GM19351 (cell line): ENCODE measurements at regions not wholly inside any gene's neighbourhood (a gene's known extent, or its start where the extent isn't known, plus 50 kb on each side); places are given as distances from the start of the nearest gene placed in this dataset.
"Not testable (repeated sequence)": the region's sequence is repeated elsewhere in the genome, so short reads cannot be mapped to it uniquely, and the experiment has no call there.

Source experiments
- ATAC-seq: cut with Tn5 transposase; IDR thresholded peaks from one replicate; pipeline ENCODE4 v1.9.1; 2021; ENCODE audit warnings: mild to moderate bottlenecking, moderate library complexity; ENCODE audit not compliant: unreplicated experiment

DNA sequence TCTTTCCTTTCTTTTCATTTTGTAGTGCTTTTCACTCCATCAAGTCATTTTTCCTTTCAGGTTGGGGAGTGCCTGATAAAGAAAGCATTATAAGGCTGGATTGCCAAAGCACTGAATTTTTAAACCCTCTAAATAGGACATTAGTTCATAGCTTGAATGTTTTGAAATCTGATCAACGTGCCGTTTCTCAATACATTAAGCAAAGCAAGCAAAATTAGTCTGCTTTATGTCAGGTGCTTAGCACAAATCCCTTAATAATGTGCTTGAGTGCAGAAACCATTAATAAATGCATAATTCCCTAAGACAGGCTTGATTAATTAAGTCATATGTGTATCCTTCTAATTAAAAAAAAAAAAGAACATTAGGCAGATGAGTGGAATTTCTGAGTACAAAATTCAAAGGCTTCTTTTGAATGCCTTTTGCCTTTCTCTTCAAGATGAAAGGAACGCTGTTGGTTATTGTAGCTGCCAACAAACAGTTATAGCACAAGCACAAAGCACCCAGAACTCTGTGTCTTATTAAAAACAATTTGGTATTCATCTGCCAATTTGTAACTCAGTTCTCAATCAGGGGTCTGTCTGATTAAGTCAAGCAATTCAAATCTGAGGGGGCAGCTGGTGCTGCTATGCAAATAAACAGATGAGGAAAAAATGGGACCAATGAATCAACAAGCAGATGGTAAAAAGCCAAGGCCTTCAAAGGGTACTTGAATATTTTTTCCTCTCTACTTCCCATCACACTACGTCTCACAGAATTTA lies 233.7 kb downstream of the TLE1 start:
- no peak for ATAC-seq

- ATAC-seq: no peak
Measured at GRCh38 chr9:81445331-81445921, 243.9 kb downstream of the TLE1 start.

DNA sequence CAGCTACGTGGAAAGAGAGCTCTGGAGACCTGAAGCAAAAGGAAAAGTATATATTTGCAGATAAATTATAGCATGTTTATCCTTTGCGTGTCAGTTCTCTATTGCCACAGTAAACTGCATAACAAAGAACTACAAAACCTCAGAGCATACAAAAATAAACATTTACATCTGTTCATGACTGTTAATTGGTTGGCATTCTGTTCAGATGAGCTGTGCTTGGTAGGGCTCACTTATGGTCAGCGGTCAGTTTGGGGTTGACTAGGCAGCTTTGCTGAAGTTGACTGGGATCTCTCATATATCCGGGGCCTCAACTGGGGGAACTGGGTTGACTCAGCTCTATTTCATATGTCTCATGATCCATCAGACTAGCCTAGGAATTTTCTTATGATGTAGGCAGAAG lies 257.7 kb downstream of the TLE1 start:
- no peak for ATAC-seq

- no peak for ATAC-seq
Measured at GRCh38 chr9:81430727-81431126, 258.6 kb downstream of the TLE1 start.

GRCh38 chr9:81427870-81428269 lies 261.5 kb downstream of the TLE1 start:
- no peak for ATAC-seq

GRCh38 chr9:81424431-81424830 lies 264.9 kb downstream of the TLE1 start:
- no peak for ATAC-seq

DNA sequence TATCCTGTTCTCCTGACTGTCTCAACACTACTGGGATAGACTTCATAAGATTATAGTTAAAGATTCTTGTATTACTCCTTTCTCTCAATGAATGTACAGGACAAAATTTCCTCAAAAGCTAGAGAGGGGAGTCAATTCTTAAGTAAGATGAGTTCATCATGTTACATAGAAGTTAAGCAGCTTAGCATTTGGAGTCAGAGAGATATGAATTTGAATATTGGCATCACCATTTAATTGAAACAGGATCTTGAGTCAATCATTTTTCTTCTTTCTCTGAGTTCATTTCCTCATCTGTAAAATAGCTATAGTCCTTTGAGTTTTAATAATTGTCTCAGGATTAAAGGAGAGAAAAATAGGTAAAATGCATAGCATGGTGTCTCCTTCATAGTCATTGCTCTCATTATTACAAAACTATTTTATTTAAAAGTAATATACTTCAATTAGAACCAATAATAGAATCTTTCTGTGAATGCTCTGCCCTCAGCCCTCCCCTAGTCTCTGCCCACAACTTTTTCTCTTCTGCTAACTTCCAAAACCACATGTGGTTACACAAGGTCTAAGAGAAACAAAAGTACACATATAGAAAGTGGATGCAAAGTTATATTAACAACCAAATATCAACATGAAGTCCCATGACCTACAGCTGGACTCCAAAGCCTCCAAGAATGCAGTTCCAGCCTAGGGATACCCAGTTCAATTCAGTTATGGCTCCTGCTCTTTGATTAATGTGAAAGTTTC lies 265.6 kb downstream of the TLE1 start:
- no peak for ATAC-seq

DNA sequence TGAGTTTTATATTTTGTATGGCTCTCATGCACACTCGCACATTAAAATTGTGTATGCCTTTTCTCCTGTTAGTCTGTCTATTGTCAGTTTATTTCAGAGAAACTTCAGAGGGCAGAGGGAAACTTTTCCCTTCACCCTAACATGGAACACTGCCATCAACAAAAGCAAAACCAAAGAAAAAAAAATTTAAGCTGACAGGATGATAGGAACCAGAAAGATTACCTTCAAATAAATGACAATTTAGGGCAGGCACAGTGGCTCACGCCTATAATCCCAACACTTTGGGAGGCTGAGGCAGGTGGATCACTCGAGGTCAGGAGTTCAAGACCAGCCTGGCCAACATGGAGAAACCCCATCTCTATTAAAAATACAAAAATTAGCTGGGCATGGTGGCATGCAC lies 268.3 kb downstream of the TLE1 start:
- not testable (repeated sequence) for ATAC-seq

GRCh38 chr9:81420024-81420423 lies 269.3 kb downstream of the TLE1 start:
- no peak for ATAC-seq

GRCh38 chr9:81417941-81418340 lies 271.4 kb downstream of the TLE1 start:
- no peak for ATAC-seq

GRCh38 chr9:81417299-81417675 lies 272.1 kb downstream of the TLE1 start:
- ATAC-seq: no peak

DNA sequence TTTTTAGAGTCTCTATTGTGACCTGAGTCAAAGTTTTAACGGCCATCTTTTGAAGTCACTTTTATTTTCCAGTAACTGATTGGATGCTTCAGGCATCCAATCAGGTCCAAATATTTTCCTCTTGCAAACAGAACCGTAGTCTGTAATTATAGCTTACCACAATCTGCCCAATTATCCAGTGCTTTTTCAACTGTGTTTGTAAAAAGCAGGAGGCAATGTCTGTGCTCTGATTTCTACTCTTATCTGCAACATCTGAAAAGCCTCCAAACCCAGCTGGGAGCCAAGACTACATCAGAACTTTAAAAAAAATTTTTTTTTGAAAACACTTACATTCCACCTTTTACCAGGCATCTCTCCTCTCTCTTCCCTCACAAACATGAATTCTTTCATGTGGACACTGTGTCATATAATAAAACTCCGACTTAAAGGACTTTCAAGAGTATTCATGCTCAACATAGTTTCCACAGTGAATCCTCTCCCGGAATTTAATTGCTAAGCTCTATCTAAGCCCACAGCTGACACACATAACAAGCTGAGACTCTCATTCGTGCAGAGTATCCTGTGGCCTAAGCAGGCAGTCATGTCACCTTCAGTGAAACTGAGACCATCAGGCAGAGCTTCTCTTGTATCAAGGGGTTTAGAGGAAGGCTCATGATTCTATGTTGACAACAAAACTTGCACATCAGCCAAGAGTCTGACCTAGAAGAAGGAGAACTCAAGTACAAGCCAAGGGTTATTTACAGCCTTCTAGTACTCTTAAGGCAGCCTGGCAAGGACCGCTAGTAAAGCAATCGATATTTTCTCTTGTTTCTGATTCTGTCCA lies 272.7 kb downstream of the TLE1 start:
- ATAC-seq: no peak

DNA sequence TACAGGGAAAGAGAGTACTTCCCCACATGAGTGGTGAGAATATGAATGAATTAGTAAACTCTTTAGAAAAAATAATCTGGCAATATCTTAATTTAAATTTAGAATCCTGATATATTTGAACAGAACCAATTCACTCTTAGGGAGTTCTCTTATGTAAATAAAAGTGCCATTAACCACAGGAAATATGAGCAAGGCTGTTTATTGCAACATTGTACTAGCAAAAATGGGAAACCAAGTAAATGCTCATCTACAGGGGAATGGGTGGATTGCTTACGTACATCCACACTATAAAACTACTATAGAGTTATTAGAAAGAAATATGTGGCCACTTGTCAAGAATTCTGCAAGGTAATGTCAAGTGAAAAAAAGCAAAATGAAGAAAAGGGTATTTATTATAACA lies 274.5 kb downstream of the TLE1 start:
- no peak for ATAC-seq

- ATAC-seq: no peak
Measured at GRCh38 chr9:81411961-81412360, 277.4 kb downstream of the TLE1 start.

GRCh38 chr9:81410201-81410600 lies 279.1 kb downstream of the TLE1 start:
- ATAC-seq: no peak

DNA sequence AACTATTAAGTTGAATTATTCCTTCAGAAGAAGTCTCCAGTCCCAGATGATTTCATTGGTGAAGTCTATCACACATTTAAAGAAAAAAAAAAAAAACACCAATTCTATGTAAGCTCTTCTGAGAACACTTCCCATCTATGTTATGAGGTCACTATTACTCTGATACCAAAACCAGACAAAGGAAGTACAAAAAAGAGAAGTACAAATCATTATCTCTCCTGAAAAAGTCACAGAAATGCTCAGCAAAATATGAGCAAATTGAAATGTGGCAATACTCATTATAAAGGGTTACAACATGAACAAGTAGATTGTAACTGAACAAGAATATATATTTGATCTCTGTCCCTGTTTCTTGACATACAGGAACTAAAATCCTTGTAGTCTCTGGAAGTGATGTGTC lies 280.4 kb downstream of the TLE1 start:
- ATAC-seq: no peak

- ATAC-seq: no peak
Measured at GRCh38 chr9:81404931-81405598, 284.3 kb downstream of the TLE1 start.

DNA sequence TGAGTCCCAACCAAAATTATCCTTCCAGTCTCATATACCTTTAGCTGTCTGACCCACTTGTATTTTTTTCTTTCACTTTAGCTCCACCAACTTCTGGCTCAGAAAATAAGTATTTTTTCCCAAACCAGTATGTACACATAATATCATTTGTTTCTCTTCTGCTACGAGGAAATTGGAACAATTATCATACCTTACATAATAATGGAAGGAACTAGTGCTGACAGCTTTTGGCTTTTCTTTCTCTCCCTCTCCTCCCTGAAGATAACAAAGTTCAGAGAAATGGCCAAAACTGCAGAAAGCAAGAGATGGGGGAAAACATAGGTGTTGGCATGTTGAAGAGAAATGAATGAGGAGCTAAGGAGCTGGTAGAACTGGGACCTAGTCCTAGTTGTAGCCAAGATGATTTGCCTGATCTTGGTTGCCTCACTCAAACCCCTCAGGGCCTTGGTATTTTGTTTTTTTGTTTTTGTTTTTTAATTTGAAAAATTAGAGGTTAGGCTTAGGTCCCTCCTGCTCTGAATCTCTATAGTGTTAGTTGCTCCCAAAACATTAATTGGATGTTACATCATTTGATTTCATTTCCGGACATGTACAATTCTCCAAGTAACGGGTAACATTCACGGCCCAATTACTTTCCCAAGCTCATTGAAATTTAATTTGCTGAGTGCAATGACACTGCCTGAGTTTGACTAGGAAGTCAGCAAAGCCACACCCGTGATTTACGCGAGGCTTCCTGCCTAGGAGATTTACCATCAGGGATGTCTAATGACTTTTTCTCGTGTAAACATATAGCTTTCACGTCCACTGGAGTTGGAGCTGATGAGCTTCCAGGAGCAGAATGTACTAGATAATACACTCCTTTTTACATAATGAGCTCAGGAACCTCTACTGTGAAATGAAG lies 291.6 kb downstream of the TLE1 start:
- no peak for ATAC-seq

GRCh38 chr9:81396528-81396927 lies 292.8 kb downstream of the TLE1 start:
- ATAC-seq: no peak

- ATAC-seq: no peak
Measured at GRCh38 chr9:81395676-81396054, 293.7 kb downstream of the TLE1 start.
